ENCODE measurements at regions not wholly inside any gene's neighbourhood (a gene's known extent, or its start where the extent isn't known, plus 50 kb on each side); places are given as distances from the start of the nearest gene placed in this dataset.
"Not testable (repeated sequence)": the region's sequence is repeated elsewhere in the genome, so short reads cannot be mapped to it uniquely, and the experiment has no call there.

- TF ChIP-seq ASH2L (IDR thresholded peaks at IDR 0.05; ENCODE audit: borderline replicate concordance, low read depth), result no peak
- TF ChIP-seq, protein P1, sequence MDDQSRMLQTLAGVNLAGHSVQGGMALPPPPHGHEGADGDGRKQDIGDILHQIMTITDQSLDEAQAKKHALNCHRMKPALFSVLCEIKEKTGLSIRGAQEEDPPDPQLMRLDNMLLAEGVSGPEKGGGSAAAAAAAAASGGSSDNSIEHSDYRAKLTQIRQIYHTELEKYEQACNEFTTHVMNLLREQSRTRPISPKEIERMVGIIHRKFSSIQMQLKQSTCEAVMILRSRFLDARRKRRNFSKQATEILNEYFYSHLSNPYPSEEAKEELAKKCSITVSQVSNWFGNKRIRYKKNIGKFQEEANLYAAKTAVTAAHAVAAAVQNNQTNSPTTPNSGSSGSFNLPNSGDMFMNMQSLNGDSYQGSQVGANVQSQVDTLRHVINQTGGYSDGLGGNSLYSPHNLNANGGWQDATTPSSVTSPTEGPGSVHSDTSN (IDR thresholded peaks at IDR 0.05; ENCODE audit: insufficient replicate concordance, low read depth, low read length), result no peak
- TF ChIP-seq CHD4 (IDR thresholded peaks at IDR 0.05), result no peak
- no peak for TF ChIP-seq RFX5 (IDR thresholded peaks at IDR 0.05; ENCODE audit: low read depth, low read length)
- no peak for TF ChIP-seq ZZZ3 (IDR thresholded peaks at IDR 0.05; ENCODE audit: control insufficient read depth, insufficient read length, low read depth)
- no peak for TF ChIP-seq TARDBP (IDR thresholded peaks at IDR 0.05; ENCODE audit: borderline replicate concordance)
Observed at GRCh38 chr7:57646901-57647246, 196.9 kb downstream of the ZNF716 start (continued).

DNA sequence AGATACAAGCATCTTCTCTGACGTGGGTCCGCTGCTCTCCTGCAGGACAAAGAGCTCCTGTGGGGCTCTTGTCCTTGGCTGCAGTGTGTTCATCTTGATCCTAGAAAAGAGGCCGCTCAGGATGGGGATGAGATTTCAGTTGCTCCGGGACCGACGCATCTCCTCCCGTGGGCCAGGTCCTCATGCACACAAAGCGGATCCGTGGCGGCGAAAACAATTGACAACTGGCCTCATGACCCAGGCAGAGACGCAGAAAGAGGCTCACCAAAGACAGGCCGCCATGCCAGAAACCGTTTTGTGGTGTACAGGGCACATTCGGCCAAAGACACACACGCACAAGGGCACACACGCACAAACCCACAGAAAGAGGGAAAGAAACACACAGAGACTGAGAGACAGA lies 200.4 kb downstream of the ZNF716 start:
- H3K9me3 ChIP-seq (replicated peaks; ENCODE audit: control insufficient read depth, insufficient read depth, low read length); POLR2A ChIA-PET; SMC1A ChIA-PET (ENCODE audit: uncharacterized antibody, unreplicated experiment); H3K27me3 ChIP-seq (replicated peaks in 1 of 2; ENCODE audit: control insufficient read depth in 2 of 2, insufficient read depth in 2 of 2, low read length in 1 of 2); intact Hi-C loops (cut with micrococcal nuclease; ENCODE audit: unreplicated experiment); H4K20me1 ChIP-seq (ENCODE audit: control insufficient read depth, insufficient read depth); BruUV-seq (replicated peaks); CTCF ChIA-PET; H3K27ac ChIP-seq (ENCODE audit: control insufficient read depth, insufficient read depth); RAD21 ChIA-PET (ENCODE audit: unreplicated experiment); DNase-seq (ENCODE audit: low read depth, low spot score); FAIRE-seq; H3K9ac ChIP-seq (ENCODE audit: control insufficient read depth, insufficient read depth, low read length); H3K4me2 ChIP-seq (ENCODE audit: control insufficient read depth, insufficient read depth); H3K79me2 ChIP-seq (ENCODE audit: control insufficient read depth, insufficient read depth, low read length); H3K4me3 ChIP-seq; H2AFZ ChIP-seq (ENCODE audit: control insufficient read depth, low read depth, low read length); ATAC-seq; H3K4me1 ChIP-seq (ENCODE audit: control insufficient read depth, insufficient read depth, low read length); in situ Hi-C loops (cut with MboI); H3K36me3 ChIP-seq (ENCODE audit: control insufficient read depth in 2 of 2, insufficient read depth in 2 of 2, low read length in 1 of 2): not testable (repeated sequence)
- WGBS (ENCODE audit: insufficient coverage, insufficient replicate concordance, low lambda C conversion rate, missing lambda C conversion rate), result 70% methylated on average over 14 of the region's 17 CpGs

GRCh38 chr7:57651006-57651405 lies 201.0 kb downstream of the ZNF716 start:
- Histone ChIP-seq H3K27me3 (replicated peaks in 1 of 2; ENCODE audit: control insufficient read depth in 2 of 2, insufficient read depth in 2 of 2, low read length in 1 of 2) (no peaks in the 10 kb centered on the region), H3K4me3 (no peak overlapping the region), H4K20me1 (ENCODE audit: control insufficient read depth, insufficient read depth) (no peaks in the 10 kb centered on the region), H3K4me1 (ENCODE audit: control insufficient read depth, insufficient read depth, low read length) (no peaks in the 10 kb centered on the region), H3K9me3 (replicated peaks; ENCODE audit: control insufficient read depth, insufficient read depth, low read length) (no peaks in the 10 kb centered on the region; the same call in 1 of the 3 replicates), H3K36me3 (ENCODE audit: control insufficient read depth in 2 of 2, insufficient read depth in 2 of 2, low read length in 1 of 2) (no peaks in the 10 kb centered on the region), H3K27ac (ENCODE audit: control insufficient read depth, insufficient read depth) (no peak overlapping the region), H2AFZ (ENCODE audit: control insufficient read depth, low read depth, low read length) (no peak overlapping the region), H3K9ac (ENCODE audit: control insufficient read depth, insufficient read depth, low read length) (no peak overlapping the region), H3K4me2 (ENCODE audit: control insufficient read depth, insufficient read depth) (no peak overlapping the region), H3K79me2 (ENCODE audit: control insufficient read depth, insufficient read depth, low read length) (no peaks in the 10 kb centered on the region)
- ATAC-seq (no peak), FAIRE-seq (no peak), DNase-seq (ENCODE audit: low read depth, low spot score) (no peak)
- POLR2A ChIA-PET, result no interaction called here
- SMC1A ChIA-PET (ENCODE audit: uncharacterized antibody, unreplicated experiment), result no interaction called here
- no TSS peak for BruUV-seq (replicated peaks)
- RAD21 ChIA-PET (ENCODE audit: unreplicated experiment), result no interaction called here
- intact Hi-C loops (cut with micrococcal nuclease; ENCODE audit: unreplicated experiment), result no loop called here
- WGBS (ENCODE audit: insufficient coverage, insufficient replicate concordance, low lambda C conversion rate, missing lambda C conversion rate), result 78% methylated on average over 24 of the region's 28 CpGs
- in situ Hi-C loops (cut with MboI), result no loop called here
- CTCF ChIA-PET, result no interaction called here
- TF ChIP-seq SIX5 (IDR thresholded peaks at IDR 0.05; ENCODE audit: low read depth, low read length, severe bottlenecking), result no peak
- TF ChIP-seq IKZF2 (IDR thresholded peaks at IDR 0.05), result no peak
- TF ChIP-seq, protein P2, sequence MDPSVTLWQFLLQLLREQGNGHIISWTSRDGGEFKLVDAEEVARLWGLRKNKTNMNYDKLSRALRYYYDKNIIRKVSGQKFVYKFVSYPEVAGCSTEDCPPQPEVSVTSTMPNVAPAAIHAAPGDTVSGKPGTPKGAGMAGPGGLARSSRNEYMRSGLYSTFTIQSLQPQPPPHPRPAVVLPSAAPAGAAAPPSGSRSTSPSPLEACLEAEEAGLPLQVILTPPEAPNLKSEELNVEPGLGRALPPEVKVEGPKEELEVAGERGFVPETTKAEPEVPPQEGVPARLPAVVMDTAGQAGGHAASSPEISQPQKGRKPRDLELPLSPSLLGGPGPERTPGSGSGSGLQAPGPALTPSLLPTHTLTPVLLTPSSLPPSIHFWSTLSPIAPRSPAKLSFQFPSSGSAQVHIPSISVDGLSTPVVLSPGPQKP (IDR thresholded peaks at IDR 0.05; ENCODE audit: low read depth, low read length), result no peak
- no peak for TF ChIP-seq NFYA (IDR thresholded peaks at IDR 0.05; ENCODE audit: borderline replicate concordance, low read depth, low read length)
- no peak for TF ChIP-seq SMC3 (IDR thresholded peaks at IDR 0.05; ENCODE audit: borderline replicate concordance, low read length)
- TF ChIP-seq EZH2 (IDR thresholded peaks at IDR 0.05; ENCODE audit: borderline replicate concordance, control insufficient read depth, low read depth, low read length), result no peak
- no peak for TF ChIP-seq KAT2A (conservative IDR thresholded peaks at IDR 0.05; ENCODE audit: control insufficient read depth, low read depth, low read length)
- TF ChIP-seq, protein P3, sequence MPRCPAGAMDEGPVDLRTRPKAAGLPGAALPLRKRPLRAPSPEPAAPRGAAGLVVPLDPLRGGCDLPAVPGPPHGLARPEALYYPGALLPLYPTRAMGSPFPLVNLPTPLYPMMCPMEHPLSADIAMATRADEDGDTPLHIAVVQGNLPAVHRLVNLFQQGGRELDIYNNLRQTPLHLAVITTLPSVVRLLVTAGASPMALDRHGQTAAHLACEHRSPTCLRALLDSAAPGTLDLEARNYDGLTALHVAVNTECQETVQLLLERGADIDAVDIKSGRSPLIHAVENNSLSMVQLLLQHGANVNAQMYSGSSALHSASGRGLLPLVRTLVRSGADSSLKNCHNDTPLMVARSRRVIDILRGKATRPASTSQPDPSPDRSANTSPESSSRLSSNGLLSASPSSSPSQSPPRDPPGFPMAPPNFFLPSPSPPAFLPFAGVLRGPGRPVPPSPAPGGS (IDR thresholded peaks at IDR 0.05; ENCODE audit: borderline replicate concordance, insufficient read depth, low read depth, low read length, poor library complexity, severe bottlenecking), result no peak

Data from GM12878 (cell line).